ENCODE measurements at regions not wholly inside any gene's neighbourhood (a gene's known extent, or its start where the extent isn't known, plus 50 kb on each side); places are given as distances from the start of the nearest gene placed in this dataset.

DNA sequence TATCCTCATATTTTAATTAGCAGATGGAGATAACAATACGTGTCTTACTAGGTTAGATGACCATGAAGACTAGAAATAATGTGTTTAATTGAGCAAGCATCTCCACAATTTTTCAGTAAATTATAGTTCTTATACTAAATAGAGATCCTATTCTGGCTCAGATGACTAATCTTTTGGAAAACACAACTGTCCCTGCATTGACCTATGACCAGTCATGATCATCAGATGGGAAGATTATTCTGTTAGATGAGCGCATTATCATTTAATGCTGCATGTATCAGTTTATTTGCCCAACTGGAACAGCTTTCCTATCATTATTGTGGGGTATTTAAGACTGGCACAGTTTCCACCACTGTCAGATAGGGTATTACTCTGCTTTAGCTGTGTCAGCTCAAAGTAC lies 185.5 kb downstream of the MOXD1 start:
- TF ChIP-seq, protein P1, sequence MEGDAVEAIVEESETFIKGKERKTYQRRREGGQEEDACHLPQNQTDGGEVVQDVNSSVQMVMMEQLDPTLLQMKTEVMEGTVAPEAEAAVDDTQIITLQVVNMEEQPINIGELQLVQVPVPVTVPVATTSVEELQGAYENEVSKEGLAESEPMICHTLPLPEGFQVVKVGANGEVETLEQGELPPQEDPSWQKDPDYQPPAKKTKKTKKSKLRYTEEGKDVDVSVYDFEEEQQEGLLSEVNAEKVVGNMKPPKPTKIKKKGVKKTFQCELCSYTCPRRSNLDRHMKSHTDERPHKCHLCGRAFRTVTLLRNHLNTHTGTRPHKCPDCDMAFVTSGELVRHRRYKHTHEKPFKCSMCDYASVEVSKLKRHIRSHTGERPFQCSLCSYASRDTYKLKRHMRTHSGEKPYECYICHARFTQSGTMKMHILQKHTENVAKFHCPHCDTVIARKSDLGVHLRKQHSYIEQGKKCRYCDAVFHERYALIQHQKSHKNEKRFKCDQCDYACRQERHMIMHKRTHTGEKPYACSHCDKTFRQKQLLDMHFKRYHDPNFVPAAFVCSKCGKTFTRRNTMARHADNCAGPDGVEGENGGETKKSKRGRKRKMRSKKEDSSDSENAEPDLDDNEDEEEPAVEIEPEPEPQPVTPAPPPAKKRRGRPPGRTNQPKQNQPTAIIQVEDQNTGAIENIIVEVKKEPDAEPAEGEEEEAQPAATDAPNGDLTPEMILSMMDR (IDR thresholded peaks at IDR 0.05; ENCODE audit: control extremely low read depth, extremely low read depth, low read depth, missing control alignments) = no peak
- DNase-seq (ENCODE audit: extremely low spot score) = no peak
- ChIA-PET POLR2A (no interaction called here), CTCF (interaction anchor here (1.0 to 4.9 kb wide), 5 partner anchors 20 to 300 kb away, joined by 4 to 30 read pairs (median 4); no protein-coding TSS in a partner anchor)

GRCh38 chr6:132214716-132215115 lies 186.6 kb downstream of the MOXD1 start:
- ChIA-PET POLR2A (no interaction called here), CTCF (interaction anchor here (0.7 to 4.9 kb wide), 3 partner anchors 289 to 299 kb away, joined by 3 to 30 read pairs (median 4); no protein-coding TSS in a partner anchor)
- TF ChIP-seq, protein P1 (IDR thresholded peaks at IDR 0.05; ENCODE audit: control extremely low read depth, extremely low read depth, low read depth, missing control alignments) = no peak
- no peak for DNase-seq (ENCODE audit: extremely low spot score)

GRCh38 chr6:132213732-132214131 lies 187.5 kb downstream of the MOXD1 start:
- CTCF ChIA-PET = no interaction called here
- POLR2A ChIA-PET = no interaction called here
- DNase-seq (ENCODE audit: extremely low spot score) = no peak
- TF ChIP-seq, protein P1 (IDR thresholded peaks at IDR 0.05; ENCODE audit: control extremely low read depth, extremely low read depth, low read depth, missing control alignments) = no peak

GRCh38 chr6:132213191-132213590 lies 188.1 kb downstream of the MOXD1 start:
- TF ChIP-seq, protein P1 (IDR thresholded peaks at IDR 0.05; ENCODE audit: control extremely low read depth, extremely low read depth, low read depth, missing control alignments) = no peak
- CTCF ChIA-PET = no interaction called here
- no peak for DNase-seq (ENCODE audit: extremely low spot score)
- POLR2A ChIA-PET = no interaction called here

- CTCF ChIA-PET = interaction anchor here (1.1 to 1.2 kb wide), 2 partner anchors 9 to 301 kb away, joined by 3 to 4 read pairs; no protein-coding TSS in a partner anchor
- POLR2A ChIA-PET = no interaction called here
- TF ChIP-seq, protein P1 (IDR thresholded peaks at IDR 0.05; ENCODE audit: control extremely low read depth, extremely low read depth, low read depth, missing control alignments) = no peak
- DNase-seq (ENCODE audit: extremely low spot score) = no peak
Observed at GRCh38 chr6:132210886-132211563, 190.2 kb downstream of the MOXD1 start.

GRCh38 chr6:132209351-132209750 lies 191.9 kb downstream of the MOXD1 start:
- CTCF ChIA-PET = interaction anchor here (1.7 to 2.1 kb wide), 2 partner anchors 8 to 286 kb away, joined by 4 to 7 read pairs; no protein-coding TSS in a partner anchor
- POLR2A ChIA-PET = no interaction called here
- TF ChIP-seq, protein P1 (IDR thresholded peaks at IDR 0.05; ENCODE audit: control extremely low read depth, extremely low read depth, low read depth, missing control alignments) = no peak
- no peak for DNase-seq (ENCODE audit: extremely low spot score)

Measured in GM10248 (cell line).